ENCODE measurements at regions not wholly inside any gene's neighbourhood (a gene's known extent, or its start where the extent isn't known, plus 50 kb on each side); places are given as distances from the start of the nearest gene placed in this dataset.

- no peak for DNase-seq
Measured at GRCh38 chr2:120921457-120921856, 185.8 kb downstream of the GLI2 start.

- DNase-seq = no peak
Measured at GRCh38 chr2:120922571-120923332, 187.1 kb downstream of the GLI2 start.

- no peak for DNase-seq
Measured at GRCh38 chr2:120923426-120923825, 187.8 kb downstream of the GLI2 start.

- DNase-seq = no peak
Measured at GRCh38 chr2:120924924-120925323, 189.3 kb downstream of the GLI2 start.

- no peak for DNase-seq
Measured at GRCh38 chr2:120926463-120927264, 191.0 kb downstream of the GLI2 start.

- no peak for DNase-seq
Measured at GRCh38 chr2:120927265-120927628, 191.6 kb downstream of the GLI2 start.

- DNase-seq = no peak
Measured at GRCh38 chr2:120929829-120930228, 194.2 kb downstream of the GLI2 start.

GRCh38 chr2:120930236-120930635, 194.6 kb downstream of the GLI2 start:
- DNase-seq = no peak

- no peak for DNase-seq
Measured at GRCh38 chr2:120930864-120931263, 195.2 kb downstream of the GLI2 start.

- no peak for DNase-seq
Measured at GRCh38 chr2:120932472-120932871, 196.8 kb downstream of the GLI2 start.

- no peak for DNase-seq
Measured at GRCh38 chr2:120932881-120933280, 197.2 kb downstream of the GLI2 start.

GRCh38 chr2:120933693-120934573, 198.3 kb downstream of the GLI2 start:
- no peak for DNase-seq

- DNase-seq = no peak
Measured at GRCh38 chr2:120934574-120935338, 199.1 kb downstream of the GLI2 start.

GRCh38 chr2:120935339-120936313, 200.0 kb downstream of the GLI2 start:
- no peak for DNase-seq

- no peak for DNase-seq
Measured at GRCh38 chr2:120936476-120937334, 201.0 kb downstream of the GLI2 start.

- no peak for DNase-seq
Measured at GRCh38 chr2:120937686-120938044, 202.0 kb downstream of the GLI2 start.

GRCh38 chr2:120938045-120938771, 202.5 kb downstream of the GLI2 start:
- no peak for DNase-seq

- no peak for DNase-seq
Measured at GRCh38 chr2:120939595-120940318, 204.1 kb downstream of the GLI2 start.

- DNase-seq = no peak
Measured at GRCh38 chr2:120940319-120940696, 204.6 kb downstream of the GLI2 start.
